ENCODE measurements at regions not wholly inside any gene's neighbourhood (a gene's known extent, or its start where the extent isn't known, plus 50 kb on each side); places are given as distances from the start of the nearest gene placed in this dataset.
"Not testable (repeated sequence)": the region's sequence is repeated elsewhere in the genome, so short reads cannot be mapped to it uniquely, and the experiment has no call there.

DNA sequence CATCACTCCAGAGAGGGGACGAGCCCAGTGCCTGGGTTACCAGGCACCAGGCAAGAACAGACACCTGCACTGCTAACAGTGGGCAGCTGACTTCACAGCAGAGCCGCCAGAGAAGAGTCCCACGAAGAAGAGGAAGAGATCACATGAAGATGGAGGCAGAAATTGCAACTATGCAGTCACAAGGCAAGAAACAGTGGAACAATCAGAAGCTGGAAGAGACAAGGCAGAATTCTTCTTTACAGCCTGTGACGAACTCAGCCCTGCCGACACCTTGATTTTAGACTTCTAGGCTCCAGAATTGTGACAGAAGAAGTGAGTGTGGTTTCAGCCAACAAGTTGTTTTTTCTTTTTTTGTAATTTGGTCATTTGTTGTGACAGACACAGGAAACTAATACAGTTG lies 59.2 kb downstream of the IL12A start:
- no peak for DNase-seq (ENCODE audit: low spot score)

DNA sequence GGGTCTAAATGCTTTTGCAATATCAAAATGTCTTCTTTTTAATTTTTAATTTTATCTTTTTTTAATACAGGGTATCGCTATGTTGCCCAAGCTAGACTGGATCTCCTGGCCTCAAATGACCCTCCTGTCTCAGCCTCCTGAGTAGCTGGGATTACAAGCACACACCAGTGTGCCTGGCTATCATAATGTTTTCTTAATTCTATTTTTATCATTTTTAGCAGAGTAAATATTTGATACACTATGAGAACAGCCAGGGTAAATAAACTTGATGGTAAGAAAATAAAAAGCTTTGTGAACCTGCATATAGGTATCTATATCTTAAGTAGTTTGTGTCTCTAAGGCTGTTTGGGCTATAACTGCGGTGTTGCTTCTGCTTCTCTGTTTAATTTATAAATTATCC lies 60.4 kb downstream of the IL12A start:
- no peak for DNase-seq (ENCODE audit: low spot score)

DNA sequence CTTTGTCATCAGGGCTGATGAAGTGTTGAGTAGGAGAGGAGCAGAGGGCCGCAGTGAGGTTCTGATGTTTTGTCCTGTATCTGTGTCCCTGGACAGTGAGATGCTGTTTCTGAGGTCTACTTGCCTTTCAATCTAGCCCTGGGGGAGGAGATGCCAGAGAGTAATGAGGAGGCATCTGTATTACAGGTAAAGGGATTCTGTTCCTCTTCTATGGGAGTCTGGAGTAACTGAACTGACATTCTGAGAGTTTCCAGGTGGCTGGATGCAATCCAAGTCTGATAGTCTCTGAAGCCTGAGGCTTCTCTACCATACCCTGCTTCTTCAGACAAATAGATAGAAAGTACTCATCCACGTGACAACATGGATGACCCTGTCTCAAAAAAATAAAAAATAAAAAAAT lies 60.9 kb downstream of the IL12A start:
- no peak for DNase-seq (ENCODE audit: low spot score)

DNA sequence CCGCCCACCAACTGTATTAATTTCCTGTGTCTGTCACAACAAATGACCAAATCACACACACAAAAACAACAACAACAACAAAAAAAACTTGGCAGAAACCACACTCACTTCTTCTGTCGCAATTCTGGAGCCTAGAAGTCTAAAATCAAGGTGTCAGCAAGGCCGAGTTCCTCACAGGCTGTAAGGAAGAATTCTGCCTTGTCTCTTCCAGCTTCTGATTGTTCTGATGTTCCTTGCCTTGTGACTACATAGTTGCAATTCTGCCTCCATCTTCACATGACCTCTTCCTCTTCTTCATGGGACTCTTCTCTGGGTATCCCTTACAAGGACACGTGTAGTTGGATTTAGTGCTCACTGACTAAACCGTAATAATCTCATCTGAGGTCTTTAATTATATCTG lies 61.4 kb downstream of the IL12A start:
- no peak for DNase-seq (ENCODE audit: low spot score)

DNA sequence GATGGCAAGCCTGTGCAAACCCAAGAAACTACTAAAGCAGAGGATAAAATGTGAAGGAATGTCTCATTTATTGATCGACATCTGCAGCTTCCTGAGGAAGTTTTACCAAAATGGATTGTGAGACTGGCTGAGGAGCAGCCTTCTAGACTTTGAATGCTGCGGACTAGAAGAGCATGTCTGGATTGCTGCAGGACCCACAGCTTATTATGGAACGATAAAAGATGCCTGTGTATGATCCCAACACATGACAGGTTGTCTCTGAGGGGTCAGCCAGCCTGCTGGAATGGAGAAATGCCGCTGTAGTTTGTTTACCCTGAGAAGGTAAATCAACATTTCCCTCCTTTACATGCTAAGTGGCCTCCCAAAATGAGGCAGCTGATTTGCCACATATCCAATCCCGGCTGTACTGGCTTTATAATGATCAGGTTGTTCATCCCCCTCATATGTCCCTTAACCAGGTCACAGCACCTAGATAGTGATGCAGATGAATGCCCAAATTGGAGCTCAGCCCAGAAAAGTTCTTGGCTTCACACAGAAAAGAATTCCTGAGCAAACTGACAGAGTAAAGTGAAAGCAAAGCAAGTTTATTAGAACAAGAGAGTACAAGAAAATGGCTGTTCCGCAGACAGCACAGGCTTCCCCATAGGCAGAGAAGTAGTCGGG lies 63.9 kb downstream of the IL12A start:
- DNase-seq (ENCODE audit: low spot score) = no peak

DNA sequence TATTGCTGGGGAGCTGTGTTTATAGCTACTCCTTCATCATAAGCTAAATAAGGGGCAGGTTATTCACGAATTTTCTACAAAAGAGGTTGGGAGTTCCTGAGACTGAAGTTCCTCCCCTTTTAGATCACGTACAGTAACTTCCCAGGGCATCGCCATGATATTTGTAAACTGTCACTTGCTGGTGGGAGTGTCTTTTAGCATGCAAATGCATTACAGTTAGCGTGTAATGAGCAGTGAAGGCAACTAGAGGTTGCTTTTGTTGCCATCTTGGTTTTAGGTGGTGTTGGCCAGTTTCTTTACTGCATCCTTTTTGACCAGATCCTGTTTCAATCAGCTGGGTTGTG lies 64.4 kb downstream of the IL12A start:
- DNase-seq (ENCODE audit: low spot score) = no peak

DNA sequence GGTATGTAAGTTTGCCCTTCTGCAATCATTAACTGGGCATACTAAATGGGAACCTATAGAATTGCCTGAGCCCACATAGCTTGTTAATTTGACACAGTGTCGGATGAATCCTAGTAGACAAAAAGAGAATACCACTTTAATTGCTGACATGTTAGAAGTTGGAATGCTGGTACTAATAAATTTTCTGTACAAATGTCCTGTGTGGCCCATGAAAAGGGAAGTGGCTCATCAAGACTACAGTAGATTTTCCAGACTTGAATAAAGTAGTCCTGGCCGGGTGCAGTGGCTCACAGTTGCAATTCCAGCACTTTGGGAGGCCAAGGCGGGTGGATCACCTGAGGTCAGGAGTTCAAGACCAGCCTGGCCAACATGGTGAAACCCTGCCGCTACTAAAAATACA lies 66.2 kb downstream of the IL12A start:
- not testable (repeated sequence) for DNase-seq (ENCODE audit: low spot score)

DNA sequence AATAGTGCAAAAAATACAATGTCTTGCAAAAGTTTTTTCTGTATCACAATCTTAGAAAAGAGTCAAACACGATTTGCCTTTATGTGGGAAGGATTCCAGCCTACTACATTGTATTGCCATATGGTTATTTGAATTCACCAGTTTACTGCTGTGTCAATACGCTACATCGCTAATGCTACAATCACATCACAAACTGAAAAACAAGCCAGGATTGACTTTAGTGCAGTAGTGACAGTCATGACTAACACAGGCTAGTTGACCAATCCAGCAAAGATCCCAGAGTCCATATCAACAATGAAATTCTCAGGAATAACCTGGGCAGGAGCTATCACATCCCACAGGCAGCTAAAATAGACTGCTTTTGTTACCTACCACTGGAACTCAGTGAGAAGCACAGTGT lies 67.0 kb downstream of the IL12A start:
- DNase-seq (ENCODE audit: low spot score) = no peak

DNA sequence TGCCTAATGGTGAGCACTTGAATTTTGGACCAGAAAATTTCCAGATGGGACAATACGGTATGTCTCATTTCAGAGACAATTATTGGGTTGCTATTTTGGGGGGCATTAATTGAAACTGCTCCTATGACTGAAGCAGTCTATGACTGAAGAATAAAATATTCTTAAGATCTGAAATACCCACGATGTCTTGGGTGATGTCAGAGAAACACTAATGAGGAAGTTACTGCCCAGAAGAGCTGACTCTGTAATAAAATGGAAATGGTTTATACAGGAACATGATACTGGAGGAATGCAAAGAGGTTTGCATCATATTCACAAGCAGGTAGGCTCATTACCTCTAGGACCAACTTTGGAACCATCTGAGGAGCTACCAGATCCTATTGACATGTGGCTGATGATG lies 68.7 kb downstream of the IL12A start:
- no peak for DNase-seq (ENCODE audit: low spot score)

DNA sequence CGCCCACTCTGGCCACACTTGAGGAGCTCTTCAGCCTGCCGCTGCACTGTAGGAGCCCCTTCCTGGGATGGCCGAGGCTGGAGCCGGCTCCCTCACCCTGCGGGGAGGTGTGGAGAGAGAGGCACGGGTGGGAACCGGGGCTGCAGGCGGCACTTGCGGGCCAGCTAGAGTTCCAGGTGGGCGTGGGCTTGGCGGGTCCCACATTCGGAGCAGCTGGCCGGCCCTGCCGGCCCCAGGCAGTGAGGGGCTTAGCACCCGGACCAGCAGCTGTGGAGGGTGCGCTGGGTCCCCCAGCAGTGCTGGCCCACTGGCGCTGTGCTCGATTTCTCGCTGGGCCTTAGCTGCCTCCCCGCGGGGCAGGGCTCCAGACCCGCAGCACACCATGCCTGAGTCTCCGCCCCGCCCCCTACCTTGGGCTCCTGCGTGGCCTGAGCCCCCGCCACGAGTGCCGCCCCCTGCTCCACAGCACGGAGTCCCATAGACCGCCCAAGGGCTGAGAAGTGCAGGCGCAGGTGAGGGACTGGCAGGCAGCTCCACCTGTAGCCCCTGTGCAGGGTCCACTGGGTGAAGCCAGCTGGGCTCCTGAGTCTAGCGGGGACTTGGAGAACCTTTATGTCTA lies 71.9 kb downstream of the IL12A start:
- DNase-seq (ENCODE audit: low spot score) = no peak

DNA sequence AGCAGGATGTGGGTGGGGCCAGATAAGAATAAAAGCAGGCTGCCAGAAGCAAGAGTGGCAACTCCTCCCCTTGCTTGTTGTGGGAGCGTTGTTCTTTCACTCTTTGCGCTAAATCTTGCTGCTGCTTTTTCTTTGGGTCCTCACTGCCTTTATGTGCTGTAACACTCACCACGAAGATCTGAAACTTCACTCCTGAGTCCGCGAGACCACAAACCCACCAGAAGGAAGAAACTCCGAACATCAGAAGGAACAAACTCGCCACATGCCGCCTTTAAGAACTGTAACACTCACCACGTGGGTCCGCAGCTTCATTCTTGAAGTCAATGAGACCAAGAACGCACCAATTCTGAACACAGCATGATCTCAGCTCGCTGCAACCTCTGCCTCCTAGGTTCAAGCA lies 72.9 kb downstream of the IL12A start:
- no peak for DNase-seq (ENCODE audit: low spot score)

DNA sequence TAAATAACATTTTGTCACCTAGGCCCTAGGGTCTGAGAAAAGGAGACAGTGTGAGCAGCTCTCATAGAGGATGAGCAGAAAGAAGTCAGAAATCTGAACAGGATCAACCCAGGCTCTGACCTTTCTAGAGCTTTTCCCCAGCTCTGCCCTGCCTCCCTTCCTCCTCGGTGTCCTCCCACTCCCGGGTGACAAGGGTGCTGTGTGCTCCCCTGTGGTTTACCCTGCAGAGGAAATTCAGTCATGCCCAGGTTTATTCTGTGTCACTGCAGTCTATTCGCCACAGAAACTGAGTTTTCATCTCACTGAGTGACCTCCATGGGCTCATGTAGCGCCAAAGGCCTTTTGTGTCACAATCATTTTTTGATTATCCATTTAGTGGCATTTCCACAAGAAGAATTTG lies 76.6 kb downstream of the IL12A start:
- DNase-seq (ENCODE audit: low spot score) = no peak

DNA sequence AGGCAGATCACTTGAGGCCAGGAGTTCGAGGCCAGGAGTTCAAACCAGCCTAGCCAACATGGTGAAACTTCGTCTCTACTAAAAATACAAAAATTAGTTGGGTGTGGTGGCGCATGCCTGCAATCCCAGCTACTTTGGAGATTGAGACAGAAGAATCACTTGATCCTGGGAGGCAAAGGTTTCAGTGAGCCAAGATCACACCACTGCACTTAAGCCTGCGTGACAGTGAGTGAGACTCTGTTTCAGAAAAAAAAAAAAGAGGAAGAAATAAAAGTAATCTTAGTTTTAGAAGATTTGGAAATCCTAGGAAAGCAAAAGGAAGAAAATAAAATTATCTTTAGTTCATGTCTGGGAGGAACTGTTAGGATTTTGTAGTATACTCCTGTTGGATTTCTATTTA lies 77.2 kb downstream of the IL12A start:
- DNase-seq (ENCODE audit: low spot score) = no peak

DNA sequence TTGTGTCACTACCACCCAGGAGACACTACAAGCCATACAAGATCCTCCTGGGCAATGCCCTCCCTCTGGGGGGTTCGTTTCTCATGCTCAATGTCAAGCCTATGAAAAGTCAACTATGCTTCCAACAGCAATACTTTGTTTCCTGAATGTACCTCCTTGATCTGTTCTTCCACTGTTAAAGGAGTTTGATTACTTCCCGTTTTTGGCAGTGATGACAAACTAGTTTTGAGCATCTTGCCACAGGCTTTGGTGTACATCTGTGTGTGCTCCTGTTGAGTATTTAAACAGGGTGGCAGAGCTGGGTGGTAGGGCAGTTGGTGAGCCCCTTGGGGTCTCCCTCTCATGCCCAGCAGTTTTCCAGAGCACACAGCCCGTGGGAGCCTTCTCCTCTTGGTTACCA lies 81.4 kb downstream of the IL12A start:
- DNase-seq (ENCODE audit: low spot score) = no peak

DNA sequence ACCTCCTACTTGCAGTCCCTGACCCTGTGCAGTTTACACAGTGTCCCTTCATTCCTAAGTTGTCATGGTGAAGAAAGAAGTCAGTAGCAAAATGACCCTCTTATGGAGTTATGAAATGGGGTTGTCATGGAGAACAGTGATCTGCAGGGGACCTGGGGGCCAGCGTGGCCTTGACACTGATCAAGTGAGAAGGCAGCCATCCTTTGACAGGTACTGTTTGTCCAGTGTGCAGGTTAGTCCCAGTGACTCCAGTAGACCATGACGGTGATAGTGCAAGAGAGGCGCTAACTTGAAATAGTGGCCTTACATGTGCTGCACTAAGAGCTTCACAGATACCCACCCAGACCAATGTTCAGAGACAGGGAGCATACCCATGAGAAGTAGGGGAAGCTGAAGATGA lies 87.9 kb downstream of the IL12A start:
- no peak for DNase-seq (ENCODE audit: low spot score)

DNA sequence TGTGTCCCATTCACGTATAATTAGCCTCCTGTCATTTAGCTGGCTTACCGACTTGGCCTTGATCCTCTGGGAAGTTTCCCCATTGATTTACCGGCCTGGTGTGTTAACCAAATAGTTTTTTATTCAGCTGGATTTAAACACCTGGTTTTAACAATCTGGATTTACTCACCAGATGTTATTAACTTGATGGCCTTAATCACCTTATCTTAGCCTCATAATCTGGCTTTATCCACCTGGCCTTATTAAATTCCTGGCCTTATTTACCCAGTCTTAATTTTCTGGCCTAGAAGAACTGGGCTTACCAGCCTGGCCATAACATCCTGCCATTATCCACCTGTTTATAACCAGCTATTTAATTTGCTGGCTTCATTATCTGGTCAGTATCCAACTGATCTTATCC lies 89.9 kb downstream of the IL12A start:
- DNase-seq (ENCODE audit: low spot score) = no peak

DNA sequence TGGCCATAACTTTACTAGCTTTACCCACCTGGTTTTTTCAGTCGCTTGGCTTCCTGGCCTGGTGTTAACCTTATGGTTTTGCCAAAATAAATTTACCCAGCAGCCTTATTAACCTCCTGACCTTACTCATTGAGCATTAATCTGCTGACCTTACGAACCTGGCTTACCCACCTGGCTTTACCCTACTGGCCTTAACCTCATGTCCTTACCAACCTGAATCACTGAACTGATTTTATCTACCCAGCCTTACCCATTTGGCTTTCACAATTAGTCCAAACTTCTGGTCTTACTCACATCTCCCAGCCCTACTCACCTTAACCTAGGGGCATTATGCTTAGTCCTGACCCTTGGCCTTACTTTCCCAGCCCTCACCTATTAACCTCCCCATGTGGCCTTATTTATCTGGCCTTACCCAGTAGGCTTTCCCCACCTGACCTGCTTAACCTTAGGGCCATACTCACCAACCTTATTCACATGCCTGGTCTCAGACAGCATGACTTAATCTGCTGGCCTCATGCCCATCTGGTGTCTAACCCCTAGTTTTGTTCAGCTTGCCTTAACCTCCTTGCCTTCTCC lies 93.4 kb downstream of the IL12A start:
- DNase-seq (ENCODE audit: low spot score) = no peak

DNA sequence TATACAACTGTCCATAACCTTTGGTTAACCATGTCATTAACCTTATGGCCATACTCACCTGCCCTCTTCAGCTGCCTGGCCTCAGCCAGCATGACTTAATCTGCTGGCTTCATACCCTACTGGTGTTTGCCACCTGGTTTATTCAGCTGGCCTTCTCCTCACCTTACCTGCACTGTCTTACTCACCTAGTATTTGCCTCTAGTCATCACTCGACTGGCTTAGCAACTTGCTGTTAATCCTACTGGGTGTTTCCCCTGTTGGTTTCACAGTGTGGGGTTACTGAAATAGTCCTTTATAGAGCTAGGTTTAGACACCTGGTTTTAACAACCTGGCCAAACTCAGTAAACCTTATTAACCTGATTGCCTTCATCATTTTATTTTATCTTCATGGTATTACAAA lies 96.4 kb downstream of the IL12A start:
- no peak for DNase-seq (ENCODE audit: low spot score)

DNA sequence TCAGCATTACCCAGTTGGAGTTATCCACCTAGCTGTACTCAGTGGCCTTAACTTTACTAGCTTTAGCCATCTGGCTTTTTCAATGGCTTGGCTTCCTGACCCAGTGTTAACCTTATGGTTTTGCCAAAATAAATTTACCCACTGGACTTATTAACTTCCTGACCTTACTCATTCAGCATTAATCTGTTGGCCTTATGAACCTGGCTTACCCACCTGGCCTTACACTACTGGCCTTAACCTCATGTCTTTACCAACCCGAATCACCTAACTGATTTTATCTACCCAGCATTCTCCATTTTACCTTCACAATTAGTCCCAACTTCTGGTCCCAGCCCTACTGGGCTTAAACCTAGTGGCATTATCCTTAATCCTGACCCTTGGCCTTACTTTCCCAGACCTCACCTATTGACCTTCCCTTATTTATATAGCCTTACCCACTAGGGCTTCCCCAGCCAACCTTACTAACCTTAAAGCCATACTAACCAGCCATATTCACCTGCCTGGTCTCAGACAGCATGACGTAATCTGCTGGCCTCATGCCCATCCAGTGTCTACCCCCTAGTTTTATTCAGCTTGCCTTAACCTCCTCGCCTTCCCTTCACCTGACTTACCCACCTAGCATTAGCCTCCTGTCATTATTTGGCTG lies 100.0 kb downstream of the IL12A start:
- no peak for DNase-seq (ENCODE audit: low spot score)

DNA sequence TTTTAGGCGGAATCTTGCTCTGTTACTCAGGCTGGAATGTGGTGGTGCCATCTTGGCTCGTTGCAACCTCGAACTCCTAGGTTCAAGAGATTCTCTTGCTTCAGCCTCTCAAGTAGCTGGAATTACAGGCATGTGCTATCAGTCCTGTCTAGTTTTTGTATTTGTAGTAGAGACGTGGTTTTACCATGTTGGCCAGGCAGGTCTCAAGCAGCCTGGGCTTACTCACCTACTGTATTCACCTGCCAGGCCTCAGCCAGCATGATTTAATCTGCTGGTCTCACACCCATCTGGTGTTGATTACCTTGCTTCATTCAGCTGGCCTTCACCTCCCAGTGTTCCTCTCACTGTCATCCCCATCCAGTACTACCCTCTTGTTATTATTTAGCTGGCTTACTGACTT lies 102.0 kb downstream of the IL12A start:
- no peak for DNase-seq (ENCODE audit: low spot score)

DNA sequence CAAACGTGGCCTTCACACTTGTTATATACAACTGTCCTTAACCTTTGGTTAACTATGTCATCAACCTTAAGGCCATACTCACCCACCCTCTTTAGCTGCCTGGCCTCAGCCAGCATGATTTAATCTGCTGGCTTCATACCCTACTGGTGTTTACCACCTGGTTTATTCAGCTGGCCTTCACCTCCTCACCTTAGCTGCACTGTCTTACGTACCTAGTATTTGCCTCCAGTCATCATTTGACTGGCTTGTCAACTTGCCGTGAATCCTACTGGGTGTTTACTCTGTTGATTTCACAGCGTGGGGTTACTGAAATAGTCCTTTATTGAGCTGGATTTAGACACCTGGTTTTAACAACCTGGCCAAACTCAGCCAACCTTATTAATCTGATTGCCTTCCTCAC lies 102.8 kb downstream of the IL12A start:
- no peak for DNase-seq (ENCODE audit: low spot score)

DNA sequence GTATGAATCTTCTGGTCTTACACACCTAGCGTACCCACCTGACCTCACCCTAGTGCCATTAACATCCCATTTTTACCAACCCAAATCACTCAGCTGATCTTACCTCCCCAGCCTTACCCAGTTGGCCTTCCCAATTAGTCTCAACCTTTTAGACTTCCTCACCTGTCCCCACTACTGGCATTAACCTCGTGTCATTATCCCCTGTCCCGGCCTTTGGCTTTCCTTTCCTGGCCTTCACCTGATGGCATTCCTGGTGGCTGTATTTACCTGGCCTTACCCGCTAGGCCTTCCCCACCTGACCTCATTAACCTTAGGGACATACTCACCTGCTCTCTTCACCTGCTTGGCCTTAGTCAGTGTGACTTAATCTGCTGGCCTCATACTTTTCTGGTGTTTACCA lies 104.1 kb downstream of the IL12A start:
- DNase-seq (ENCODE audit: low spot score) = no peak

DNA sequence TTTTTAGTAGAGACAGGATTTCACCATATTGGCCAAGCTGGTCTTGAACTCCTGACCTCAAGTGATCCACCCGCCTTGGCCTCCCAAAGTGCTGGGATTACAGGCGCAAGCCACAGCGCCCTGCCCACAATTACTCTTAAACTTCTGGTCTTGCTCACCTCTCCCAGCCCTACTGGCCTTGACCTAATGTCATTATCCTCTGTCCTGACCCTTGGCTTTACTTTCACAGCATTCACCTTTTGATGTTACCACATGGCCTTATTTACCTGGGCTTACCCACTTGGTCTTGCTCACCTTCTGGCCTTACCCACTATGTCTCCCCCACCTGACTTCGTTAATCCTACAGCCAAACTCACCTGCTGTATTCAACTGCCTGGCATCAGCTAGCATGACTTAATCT lies 105.9 kb downstream of the IL12A start:
- DNase-seq (ENCODE audit: low spot score) = no peak

DNA sequence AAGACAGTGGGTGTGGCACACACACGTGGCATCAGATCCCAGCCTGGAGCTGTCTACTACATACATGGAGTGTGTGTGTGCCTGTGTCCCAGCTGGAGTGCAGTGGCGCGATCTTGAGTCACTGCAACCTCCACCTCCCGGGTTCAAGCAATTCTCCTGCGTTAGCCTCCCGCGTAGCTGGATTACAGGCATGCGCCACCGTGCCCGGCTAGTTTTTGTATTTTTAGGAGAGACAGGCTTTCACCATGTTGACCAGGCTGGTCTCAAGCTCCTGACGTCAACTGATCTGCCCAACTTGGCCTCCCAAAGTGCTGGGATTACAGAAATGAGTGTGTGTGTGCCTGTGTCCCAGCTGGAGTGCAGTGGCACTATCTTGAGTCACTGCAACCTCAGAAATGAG lies 108.8 kb downstream of the IL12A start:
- DNase-seq (ENCODE audit: low spot score) = no peak
